ENCODE measurements at regions not wholly inside any gene's neighbourhood (a gene's known extent, or its start where the extent isn't known, plus 50 kb on each side); places are given as distances from the start of the nearest gene placed in this dataset.

DNA sequence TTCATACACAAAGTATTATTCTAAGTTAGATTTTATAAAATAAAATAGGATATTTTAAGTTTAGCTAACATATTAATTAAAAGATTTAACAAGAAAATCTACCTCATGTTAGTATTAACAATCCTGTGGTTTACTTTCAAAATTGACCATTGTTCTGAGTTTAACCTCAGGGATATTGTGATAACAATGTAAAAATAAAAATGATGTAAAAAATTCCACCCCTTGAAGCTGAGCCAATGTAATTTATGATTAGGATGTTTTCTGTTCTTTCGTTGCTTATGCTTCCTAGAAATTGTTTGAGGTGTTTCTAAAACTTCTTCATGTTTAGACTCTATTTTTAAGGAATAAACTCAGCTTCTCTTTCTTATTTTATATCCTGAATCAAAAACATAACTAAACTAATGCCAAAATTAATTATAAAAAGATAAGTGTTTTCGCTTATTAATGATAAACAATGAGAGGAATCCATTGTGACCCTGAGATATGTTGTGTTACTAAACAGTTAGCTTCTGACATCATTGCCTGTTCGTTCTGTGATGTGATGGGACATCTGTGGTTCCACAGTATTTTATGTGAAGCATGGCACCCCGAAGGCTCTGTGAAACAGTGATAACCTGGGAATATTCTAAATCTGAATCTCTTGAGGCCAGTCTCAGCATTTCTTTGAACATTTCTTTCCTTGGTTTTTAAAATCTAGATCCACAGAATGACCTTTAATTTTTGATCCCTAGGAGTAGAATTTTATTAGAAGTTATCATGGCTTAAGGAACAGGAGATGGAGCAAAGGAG, 340.8 kb downstream of the ARL4A start:
- in situ Hi-C loops (cut with HindIII; ENCODE audit: low sequenced_read_pairs) = no loop called here

DNA sequence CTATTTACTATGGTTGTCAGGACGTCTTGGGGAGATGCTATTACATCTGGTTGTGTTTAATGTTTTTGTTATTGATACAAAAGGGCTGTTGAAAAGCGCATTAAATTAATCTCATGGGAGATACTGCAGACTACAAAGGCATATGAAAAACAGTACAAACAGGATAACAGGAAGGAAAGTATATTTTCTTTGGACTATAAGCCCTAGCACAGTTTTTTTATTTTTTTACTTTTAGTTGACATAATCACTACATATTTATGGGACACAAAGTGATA, 341.3 kb downstream of the ARL4A start:
- in situ Hi-C loops (cut with HindIII; ENCODE audit: low sequenced_read_pairs) = no loop called here

DNA sequence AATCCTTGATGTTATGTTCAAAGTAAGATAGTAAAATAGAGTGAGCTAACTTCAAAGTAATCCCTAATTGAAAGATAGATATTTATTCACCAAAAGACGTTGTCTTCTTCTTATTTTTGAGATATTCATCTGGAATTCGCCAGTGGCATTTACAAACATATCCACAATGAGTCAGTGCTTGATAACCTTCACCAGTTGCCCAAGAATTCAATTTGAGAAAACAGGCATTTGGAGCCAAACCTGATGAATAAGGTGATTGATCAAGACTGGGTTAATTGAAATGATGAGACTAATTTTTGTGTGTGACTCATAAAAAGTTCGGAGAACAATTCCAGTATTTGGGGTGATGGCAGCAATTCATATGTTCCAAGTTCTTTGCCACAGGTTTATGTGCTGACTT, 344.0 kb downstream of the ARL4A start:
- in situ Hi-C loops (cut with HindIII; ENCODE audit: low sequenced_read_pairs) = no loop called here

DNA sequence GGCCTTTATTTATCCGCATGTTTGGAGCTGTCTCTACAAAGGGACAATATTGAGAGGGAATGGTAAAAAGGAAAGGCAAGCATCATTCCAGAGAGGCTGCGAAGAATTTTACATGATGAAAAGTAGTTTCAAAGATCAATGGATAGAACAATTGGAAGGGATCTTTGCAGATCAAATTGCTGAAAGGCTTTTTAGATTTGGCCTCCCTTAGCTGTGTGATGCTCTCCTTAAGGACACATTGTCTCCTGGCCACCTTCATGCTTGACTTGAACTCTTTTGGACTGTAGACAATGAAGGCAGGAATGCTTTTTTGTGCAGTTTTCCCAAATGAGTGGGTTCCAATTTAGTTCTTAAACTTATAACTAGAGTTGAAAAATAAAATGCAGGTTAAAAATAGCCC, 344.7 kb downstream of the ARL4A start:
- in situ Hi-C loops (cut with HindIII; ENCODE audit: low sequenced_read_pairs) = no loop called here

DNA sequence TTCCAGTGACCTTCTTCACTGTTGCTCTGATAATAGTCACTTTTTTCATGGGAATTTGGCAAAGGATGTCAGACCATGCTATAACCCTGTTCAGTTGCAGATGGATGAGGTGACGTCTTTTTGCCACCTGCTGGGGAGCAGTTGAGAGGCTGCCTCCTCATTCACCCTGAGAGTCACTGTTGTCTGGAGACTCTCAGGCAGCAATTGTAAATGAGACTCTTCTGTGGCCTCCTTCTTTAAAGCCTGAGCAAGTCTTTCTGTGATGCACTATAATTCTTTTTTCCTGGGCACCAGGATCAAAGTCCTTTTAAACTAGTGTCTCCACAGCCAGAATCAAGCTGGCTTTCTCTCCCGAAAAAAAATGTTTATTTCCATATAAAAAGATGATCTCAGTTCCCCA, 345.1 kb downstream of the ARL4A start:
- in situ Hi-C loops (cut with HindIII; ENCODE audit: low sequenced_read_pairs) = no loop called here

DNA sequence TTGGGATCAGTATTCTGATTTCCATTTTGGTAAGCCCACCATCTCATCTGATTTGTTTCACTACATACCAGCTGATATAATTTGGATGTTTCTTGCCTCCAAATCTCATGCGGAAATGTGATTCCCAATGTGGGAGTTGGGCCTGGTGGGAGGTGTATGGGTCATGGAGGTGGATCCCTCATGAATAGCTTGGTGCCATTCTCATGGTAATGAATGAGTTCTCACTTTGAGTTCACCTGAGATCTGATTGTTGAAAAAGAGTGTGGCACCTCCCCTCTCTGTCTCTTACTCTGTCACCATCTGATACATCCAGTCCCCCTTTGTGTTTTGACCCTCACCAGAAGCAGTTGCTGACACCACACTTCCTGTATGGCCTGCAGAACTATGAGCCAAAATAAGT, 347.3 kb downstream of the ARL4A start:
- in situ Hi-C loops (cut with HindIII; ENCODE audit: low sequenced_read_pairs) = no loop called here

DNA sequence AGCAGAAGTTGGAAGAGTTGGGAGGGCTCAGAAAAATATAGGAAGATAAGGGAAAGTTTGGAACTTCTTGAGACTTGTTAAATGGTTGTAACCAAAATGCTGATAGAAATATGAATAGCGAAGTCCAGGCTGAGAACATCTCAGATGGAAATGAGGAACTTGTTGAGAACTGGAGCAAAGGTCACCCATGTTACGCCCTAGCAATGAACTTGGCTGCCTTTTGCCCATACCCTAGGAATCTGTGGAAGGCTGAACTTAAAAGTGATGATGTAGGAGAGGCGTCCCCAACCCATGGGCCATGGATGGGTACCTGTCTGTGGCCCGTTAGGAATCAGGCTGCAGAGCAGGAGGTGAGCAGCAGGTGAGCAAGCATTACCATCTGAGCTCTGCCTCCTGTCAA, 347.8 kb downstream of the ARL4A start:
- in situ Hi-C loops (cut with HindIII; ENCODE audit: low sequenced_read_pairs) = no loop called here

DNA sequence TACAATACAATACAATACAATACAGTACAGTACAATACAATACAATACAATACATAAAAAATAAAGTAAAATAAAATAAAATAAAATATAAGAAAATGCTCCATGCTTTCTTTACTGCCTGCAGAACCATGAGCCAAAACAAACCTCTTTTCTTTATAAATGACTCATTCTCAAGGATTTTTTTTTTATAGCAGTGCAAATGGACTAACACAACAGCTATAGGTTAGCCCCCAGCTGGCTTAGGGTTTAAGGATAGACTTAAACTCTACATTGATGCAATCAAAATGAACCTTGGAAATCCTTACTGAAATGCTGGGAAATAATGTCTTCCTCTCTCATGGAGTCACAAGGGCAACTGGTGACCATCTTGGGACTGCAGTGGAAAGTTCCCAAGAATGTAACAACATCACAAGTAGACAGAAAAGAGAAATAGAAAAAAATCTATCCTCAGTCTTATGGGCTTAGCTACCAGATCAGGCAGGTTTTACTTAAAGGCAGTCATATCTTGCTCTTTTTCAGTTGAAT, 348.9 kb downstream of the ARL4A start:
- in situ Hi-C loops (cut with HindIII; ENCODE audit: low sequenced_read_pairs) = no loop called here

DNA sequence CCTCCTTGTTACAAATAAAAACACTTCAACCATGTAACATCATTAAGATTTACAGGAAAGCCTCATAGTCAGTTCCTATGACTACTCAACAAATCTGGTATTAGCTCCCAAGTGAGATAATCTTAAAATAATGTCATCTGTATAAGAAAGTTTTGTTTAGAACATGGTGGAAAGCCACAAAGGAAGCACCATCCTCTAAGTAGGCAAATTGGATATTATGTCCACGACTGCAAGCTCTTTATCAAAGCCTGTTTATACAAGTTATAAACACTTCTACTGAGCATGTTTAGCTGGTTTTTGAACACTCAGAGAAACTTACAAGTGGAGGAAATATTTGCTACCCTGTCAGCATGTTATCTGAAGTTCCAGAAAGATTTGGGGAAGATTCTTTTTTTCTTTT, 349.8 kb downstream of the ARL4A start:
- in situ Hi-C loops (cut with HindIII; ENCODE audit: low sequenced_read_pairs) = no loop called here

DNA sequence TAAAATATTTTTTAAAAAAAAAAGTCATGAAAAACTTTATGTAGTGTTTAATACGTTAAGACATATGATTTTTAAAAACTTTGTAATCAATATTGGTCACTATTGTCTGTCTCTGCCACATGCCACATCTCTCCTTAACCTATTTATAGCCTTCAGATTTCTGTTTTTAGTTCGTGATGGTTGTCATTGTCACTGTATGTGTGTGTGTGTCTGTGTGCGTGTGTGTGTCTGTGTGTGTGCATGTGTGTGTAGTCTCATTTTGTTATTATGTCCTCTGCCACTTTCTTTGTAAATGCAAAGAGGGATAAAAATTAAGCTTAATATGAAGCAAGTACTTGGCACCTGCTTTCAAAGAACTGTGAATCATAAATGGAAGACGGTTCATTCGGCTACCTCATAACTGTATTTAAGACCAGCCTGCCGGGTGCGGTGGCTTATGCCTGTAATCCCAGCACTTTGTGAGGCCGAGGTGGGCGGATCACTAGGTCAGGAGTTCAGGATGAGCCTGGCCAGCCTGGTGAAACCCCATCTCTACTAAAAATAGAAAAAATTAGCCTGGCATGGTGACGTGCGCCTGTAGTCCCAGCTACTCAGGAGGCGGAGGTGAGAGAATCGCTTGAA, 354.0 kb downstream of the ARL4A start:
- in situ Hi-C loops (cut with HindIII; ENCODE audit: low sequenced_read_pairs) = no loop called here

DNA sequence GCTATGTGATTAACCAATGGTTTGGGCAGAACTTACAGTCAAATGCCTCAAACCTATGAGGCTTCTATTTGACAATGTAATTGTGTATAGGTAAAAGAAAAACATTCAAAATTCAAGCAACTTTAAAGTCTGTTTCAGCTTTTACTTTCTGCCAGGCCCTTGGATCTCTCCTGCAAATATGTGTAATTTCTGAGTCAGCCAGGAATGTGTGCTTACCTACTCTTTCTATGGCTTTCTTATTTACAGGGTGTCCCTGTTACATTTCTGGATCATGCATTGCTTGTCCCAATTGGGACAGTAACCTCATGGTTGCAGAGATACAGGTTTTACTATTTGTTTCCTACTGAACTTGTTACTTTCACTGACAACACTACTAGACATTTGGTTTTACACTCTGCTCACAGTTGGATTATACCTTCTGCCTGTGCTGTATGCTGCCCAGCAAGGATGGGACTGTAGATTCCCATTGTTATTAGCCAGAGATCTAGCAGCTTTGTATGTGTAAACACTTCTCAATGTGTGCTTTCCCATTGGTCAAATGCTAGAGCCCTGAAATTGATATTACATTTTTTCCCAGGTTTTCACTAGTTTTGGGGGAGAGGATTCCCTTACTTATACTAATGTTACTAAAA, 355.3 kb downstream of the ARL4A start:
- in situ Hi-C loops (cut with HindIII; ENCODE audit: low sequenced_read_pairs) = no loop called here

DNA sequence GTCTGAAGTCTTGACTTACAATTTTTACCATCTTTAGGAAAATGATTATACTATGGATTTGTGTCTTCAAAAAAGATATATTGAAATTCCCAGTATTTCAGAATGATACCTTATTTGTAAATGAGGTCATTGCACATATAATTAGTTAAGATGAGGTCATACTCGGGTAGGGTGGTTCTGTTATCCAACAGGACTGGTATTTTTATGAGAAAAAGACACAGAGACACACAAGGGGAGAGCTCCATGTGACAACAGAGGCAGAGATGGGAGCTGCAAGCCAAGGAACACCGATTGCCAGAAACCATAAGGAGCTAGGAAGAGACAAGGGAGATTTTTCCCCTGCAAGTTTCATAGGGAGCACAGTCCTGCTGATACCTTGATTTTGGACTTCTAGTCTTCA, 356.9 kb downstream of the ARL4A start:
- in situ Hi-C loops (cut with HindIII; ENCODE audit: low sequenced_read_pairs) = no loop called here

DNA sequence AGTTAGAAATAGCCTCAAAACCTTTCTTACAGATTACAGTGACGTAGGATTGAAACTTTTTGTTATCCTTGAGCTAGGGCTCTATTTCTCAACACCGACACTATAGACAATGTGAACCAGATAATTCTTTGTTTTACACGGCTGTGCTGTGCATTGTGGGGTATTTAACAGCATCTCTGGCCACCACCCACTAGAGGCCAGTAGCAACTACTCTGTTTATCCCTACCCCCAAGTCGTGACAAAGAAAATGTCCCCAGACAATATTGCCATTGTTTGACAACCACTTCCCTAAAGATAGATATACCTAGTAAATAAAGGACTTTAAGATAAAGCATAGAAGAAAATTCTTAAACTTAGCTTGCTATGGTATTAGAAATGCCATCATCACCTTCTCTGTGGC, 359.6 kb downstream of the ARL4A start:
- in situ Hi-C loops (cut with HindIII; ENCODE audit: low sequenced_read_pairs) = no loop called here

DNA sequence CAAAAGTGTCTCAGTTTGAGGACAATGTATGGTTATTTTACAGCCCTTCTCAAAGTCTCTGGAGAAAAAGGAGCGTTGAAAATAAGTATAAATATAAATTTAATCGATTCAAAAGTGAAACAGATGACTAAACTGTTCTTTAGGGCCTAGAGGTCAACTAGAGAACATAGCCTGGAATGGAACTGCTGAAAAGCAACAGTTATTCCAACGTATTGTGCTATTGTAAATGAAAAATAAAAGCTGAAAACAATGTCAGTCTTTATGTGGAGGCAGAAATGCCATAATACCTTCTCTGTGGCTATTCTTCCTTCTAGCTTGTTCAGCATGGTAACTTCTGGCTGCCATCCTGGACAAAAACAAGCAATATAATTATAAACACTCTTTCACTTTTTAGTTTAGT, 362.5 kb downstream of the ARL4A start:
- in situ Hi-C loops (cut with HindIII; ENCODE audit: low sequenced_read_pairs) = no loop called here

DNA sequence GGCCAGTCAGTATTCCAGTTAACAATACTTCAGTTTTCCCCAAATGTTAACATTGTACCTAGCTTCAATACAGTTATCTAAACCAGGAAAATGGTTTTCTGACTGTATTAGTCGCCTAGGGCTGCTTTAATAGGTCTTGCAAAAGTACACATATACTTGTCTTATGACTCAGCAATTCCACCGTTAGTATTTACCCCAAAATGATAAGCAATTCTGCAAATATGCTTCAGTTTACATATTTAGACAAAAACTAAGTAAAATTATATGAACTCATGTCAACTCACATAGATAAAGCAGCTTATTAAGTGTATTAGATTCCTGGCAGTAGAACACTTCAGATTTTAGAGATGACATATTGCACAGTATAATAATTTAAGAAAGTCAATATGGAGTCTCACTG, 363.3 kb downstream of the ARL4A start:
- in situ Hi-C loops (cut with HindIII; ENCODE audit: low sequenced_read_pairs) = no loop called here

DNA sequence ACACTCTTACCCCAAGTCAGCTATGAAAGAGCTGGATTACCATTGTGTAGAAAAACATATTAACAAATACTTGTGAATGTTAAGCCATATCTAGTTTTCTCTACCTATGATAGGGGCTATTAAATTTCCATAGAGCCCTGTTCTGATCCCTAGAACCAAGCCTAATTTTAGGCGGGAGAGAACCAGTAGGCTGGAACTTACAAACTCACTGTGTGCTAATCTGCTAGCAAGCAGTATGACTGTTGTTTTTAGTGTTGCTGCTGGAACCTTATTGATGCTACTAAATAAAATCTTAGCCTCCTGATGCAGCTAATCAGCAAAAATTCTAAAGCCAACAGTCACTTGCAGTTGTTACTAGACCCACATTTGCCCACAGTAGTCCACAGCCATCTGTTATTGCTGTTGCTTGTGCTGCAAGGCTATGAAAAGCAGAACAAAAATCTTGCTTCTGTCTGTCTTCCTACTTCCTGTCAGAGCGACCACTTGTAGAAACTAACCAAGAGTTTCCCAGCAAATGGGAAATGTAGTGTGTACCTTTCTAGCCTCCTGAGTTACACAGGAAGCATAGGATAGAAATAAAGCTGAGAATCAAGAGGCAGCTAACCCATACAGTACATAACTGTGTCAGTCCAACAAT, 368.4 kb downstream of the ARL4A start:
- in situ Hi-C loops (cut with HindIII; ENCODE audit: low sequenced_read_pairs) = no loop called here

DNA sequence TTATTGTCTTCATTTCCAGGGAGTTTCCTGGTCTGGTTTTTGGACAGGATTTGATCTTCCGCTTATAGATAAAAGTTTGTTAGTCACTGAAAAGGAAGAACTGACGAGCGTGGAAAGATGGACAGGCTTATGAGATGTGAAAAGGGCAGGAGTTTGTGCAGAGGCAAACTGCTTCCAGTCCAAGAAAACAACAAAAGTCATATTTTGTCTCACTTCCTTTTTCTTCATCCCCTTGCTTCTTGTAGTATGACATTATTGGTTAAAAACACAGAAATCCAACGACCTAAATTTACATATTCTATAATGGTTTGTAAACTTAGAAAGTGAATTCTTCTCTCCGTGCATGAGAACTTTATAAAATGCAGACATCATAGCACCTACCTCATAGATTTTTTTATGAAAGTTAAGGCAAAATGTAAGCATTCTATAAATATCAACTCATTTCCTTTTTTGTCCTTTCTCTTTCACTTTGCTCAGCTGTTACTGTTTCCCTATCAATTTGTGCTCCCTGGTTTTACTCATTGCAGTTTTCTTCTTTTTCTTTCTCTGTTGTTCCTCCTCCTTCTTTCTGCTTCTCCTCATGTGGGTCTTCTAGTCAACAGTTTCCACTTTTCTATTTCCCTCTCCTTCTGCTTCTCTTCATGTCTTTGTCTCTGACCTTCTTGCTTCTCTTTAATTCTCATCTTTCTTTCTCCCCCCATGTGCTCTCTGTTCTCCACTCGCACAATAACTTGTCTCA, 370.2 kb downstream of the ARL4A start:
- in situ Hi-C loops (cut with HindIII; ENCODE audit: low sequenced_read_pairs) = no loop called here

DNA sequence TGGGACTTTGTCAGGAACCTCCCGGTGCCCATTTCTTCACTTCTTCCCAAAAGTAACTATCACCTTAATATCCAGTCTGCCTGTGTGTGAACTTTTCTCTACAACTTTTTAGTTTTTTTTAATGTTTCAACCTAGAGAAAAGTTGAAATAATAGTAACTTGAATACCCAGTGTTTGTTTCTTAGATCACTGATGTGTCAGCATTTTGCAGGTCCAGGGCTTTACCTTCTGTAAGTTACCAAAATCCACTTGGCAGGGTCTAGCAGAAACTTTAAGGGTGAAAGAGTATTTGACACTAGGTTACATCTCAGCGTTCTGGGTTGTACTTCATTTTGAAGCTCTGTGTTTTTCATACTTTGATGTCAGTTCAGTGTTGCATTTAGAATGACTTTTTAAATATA, 372.7 kb downstream of the ARL4A start:
- in situ Hi-C loops (cut with HindIII; ENCODE audit: low sequenced_read_pairs) = no loop called here

DNA sequence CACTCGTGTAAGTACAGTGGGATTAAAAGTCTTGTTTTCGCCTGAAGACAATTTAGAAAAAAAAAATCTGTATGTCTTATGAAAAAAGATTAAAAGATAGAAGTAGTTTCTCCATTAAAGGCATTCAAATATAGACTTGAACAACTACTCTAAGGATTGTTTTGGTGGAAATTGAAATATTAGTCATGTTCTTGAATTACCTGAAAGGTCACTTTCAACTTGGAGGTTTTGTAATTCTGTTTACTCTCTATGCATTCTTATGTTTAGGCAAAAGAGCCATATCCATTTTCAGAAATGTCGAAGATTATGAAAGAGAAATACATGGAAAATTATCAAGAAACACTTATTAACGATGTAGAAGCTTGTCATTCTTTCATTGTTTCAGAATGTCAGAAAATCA, 373.7 kb downstream of the ARL4A start:
- in situ Hi-C loops (cut with HindIII; ENCODE audit: low sequenced_read_pairs) = no loop called here

DNA sequence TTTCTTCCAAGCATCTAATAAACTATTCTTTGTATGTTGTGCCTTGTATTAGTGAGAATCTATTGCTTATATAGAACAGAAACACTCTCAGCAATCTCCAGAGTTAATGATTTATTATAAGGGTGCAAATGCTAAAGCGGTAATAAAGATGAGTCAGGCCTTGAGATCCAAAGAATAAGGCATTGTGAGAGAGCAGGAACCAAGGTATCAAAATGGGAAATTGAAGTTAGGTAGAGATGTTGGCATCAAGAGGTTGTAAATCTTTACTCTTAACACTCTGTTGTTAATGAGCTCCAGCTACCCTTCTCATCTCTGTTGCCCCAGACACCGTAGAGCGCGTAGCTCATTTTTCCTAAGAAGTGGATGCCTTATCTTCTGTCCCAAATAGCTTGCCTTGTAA, 375.2 kb downstream of the ARL4A start:
- in situ Hi-C loops (cut with HindIII; ENCODE audit: low sequenced_read_pairs) = no loop called here

DNA sequence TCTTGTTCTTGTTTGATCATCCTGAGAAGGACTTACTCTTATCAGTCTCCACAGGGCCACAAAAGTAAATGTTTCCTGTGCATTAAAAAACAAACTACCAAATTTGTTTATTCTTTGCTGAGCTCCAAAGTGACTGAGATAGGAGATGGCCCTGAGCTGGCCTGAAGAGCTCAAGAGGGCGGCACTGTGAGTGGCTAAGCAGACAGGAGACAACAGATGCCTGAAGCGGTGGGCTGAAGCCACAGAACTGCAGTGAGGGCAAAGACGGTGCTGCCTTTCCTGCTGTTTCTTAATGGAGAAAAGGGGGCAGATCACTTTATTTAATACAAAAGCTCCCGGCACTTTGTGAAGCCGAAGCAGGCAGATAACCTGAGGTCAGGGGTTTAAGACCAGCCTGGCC, 379.6 kb downstream of the ARL4A start:
- in situ Hi-C loops (cut with HindIII; ENCODE audit: low sequenced_read_pairs) = no loop called here
